ENCODE measurements at regions not wholly inside any gene's neighbourhood (a gene's known extent, or its start where the extent isn't known, plus 50 kb on each side); places are given as distances from the start of the nearest gene placed in this dataset.

DNA sequence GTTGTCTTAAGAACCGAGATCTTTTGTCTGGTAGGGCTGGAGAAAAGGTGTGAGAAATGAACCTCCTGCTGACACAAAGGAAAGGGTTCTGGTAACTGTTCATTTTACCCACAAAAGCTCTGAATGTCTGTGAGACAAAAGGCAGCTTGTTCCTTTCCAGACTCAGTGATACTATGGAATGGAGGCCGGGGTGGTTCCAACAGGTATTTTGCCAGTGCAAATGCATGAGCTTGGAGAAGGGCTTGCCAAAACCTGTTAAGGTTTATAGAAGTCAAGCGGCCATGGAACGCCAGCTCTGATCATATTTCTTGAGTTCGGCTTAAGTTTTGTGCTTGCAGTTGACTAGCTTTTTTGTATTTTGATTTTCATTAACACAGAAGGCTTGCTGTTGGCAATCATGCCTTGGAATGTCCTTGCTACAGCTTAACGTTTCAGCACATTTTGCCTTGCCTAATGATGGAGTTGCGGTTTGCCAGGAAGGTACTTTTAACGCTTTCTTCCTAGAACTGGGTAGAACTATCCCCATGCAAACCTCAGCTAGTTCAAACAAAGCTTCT is 328.6 kb downstream of the PIK3R1 start:
- 91 to 96% methylated on average over 8 of the region's 8 CpGs for WGBS, 2 donors
- H3K36me3 ChIP-seq (ENCODE audit: control insufficient read depth in 4 of 4, insufficient read depth in 4 of 4, low read length in 4 of 4) = no peaks in the 10 kb centered on the region
- no peak overlapping the region for H3K27ac ChIP-seq (ENCODE audit: low read depth in 1 of 2, low read length in 1 of 2)

DNA sequence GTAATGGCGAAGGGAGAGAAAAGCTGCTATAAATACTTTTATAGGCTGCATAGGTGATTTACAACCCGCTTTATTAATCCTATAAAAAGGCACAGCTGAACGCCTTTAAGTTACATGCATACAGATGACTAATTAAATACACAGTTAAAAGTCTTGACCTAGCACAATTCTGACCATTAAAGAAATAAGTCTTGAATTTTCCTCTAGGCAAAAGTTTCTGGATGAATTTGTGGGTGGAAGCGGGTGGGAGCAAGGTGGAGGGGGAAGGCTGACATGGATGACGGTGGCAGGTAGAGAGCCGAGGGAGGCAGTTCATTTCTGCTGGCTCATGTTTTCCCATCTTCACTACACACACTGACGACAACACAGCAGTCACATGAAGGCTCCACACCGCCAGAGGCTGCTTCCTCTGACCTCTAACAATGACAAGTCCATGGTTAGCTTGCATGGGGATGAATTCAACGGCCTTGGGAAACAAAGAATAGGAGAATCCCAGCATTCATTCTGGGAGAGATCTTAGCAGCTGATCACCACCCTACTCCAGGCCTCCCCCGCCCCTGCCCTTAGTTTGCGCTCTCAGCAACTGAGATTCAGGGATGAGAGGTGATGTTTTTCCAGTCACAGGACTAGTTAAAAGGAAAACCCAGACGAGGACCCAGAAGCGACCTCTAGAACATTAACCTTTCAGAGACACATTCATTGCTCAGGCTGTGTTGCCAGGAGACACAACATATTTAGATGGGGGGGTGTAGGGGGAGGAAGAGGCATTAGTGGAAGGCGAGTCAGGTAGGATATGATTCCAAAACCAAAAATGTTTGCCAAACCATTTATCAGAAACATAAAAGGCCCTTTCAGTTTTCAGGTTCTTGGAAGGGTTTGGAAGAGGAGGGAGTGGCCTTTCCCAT is 329.3 kb downstream of the PIK3R1 start:
- 87 to 91% methylated on average over 14 of the region's 14 CpGs for WGBS, 2 donors
- TF ChIP-seq, protein P1, sequence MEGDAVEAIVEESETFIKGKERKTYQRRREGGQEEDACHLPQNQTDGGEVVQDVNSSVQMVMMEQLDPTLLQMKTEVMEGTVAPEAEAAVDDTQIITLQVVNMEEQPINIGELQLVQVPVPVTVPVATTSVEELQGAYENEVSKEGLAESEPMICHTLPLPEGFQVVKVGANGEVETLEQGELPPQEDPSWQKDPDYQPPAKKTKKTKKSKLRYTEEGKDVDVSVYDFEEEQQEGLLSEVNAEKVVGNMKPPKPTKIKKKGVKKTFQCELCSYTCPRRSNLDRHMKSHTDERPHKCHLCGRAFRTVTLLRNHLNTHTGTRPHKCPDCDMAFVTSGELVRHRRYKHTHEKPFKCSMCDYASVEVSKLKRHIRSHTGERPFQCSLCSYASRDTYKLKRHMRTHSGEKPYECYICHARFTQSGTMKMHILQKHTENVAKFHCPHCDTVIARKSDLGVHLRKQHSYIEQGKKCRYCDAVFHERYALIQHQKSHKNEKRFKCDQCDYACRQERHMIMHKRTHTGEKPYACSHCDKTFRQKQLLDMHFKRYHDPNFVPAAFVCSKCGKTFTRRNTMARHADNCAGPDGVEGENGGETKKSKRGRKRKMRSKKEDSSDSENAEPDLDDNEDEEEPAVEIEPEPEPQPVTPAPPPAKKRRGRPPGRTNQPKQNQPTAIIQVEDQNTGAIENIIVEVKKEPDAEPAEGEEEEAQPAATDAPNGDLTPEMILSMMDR (IDR thresholded peaks at IDR 0.05; ENCODE audit: control extremely low read depth, extremely low read depth) = no peak
- no peaks in the 10 kb centered on the region for H3K27me3 ChIP-seq (ENCODE audit: control insufficient read depth in 3 of 3, insufficient read depth in 3 of 3, low read length in 2 of 3)
- no peaks in the 10 kb centered on the region for H3K9me3 ChIP-seq (ENCODE audit: control insufficient read depth in 4 of 4, insufficient read depth in 3 of 4, low read length in 3 of 4)
- H3K36me3 ChIP-seq (ENCODE audit: control insufficient read depth in 4 of 4, insufficient read depth in 4 of 4, low read length in 4 of 4) = no peaks in the 10 kb centered on the region
- H3K4me1 ChIP-seq (ENCODE audit: control insufficient read depth in 5 of 5, insufficient read depth in 5 of 5, low read length in 5 of 5) = no peaks in the 10 kb centered on the region
- no peak overlapping the region for H3K9ac ChIP-seq (ENCODE audit: insufficient read depth in 1 of 2, low read length in 2 of 2)
- no peak for DNase-seq
- H3K27ac ChIP-seq (ENCODE audit: low read depth in 1 of 2, low read length in 1 of 2) = no peak overlapping the region
- H3K4me3 ChIP-seq = no peak overlapping the region
- no peak for ATAC-seq (ENCODE audit: insufficient read depth, low FRiP score)

More for the DNA sequence above, 328.6 kb downstream of the PIK3R1 start:
- Histone ChIP-seq H3K4me1 (ENCODE audit: control insufficient read depth in 5 of 5, insufficient read depth in 5 of 5, low read length in 5 of 5) (no peaks in the 10 kb centered on the region), H3K9me3 (ENCODE audit: control insufficient read depth in 4 of 4, insufficient read depth in 3 of 4, low read length in 3 of 4) (no peaks in the 10 kb centered on the region), H3K27me3 (ENCODE audit: control insufficient read depth in 3 of 3, insufficient read depth in 3 of 3, low read length in 2 of 3) (no peaks in the 10 kb centered on the region), H3K4me3 (no peak overlapping the region), H3K9ac (ENCODE audit: insufficient read depth in 1 of 2, low read length in 2 of 2) (no peak overlapping the region)
- TF ChIP-seq, protein P1 (IDR thresholded peaks at IDR 0.05; ENCODE audit: control extremely low read depth, extremely low read depth) = no peak
- ATAC-seq (ENCODE audit: insufficient read depth, low FRiP score) = no peak
- no peak for DNase-seq

DNA sequence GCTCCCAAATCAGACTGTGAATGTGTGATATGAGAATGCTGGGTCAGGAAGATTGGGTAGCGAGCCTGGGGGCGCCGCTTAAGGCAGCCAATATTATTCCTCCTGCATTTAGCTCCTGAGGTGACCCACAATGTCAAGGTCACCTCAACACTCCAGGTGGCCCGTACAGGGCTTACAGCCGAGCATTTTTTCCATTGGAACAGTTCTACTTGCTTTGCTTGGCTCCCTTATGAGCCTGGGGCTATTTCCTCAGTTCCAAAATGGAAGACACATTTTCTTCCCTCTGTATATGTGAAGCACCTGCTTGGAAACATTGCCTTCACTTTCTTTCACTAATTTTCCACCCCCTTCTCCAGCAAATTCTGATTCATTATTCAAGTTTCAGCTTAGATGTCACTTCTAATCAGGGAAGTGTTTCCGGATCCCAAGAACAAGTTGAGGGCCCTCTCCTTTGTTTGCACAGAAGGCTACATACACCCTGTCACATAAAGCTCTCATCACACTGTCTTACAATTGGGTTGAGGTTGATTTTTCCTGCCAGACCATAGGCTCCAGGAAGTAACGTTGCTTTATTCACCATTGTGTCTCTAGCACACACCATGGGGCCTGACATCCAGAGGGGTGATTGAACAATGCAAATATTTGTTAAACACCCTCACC is 330.2 kb downstream of the PIK3R1 start:
- H3K36me3 ChIP-seq (ENCODE audit: control insufficient read depth in 4 of 4, insufficient read depth in 4 of 4, low read length in 4 of 4) = no peaks in the 10 kb centered on the region
- ATAC-seq (ENCODE audit: insufficient read depth, low FRiP score) (no peak), DNase-seq (no peak)
- H3K4me1 ChIP-seq (ENCODE audit: control insufficient read depth in 5 of 5, insufficient read depth in 5 of 5, low read length in 5 of 5) = no peaks in the 10 kb centered on the region
- no peaks in the 10 kb centered on the region for H3K9me3 ChIP-seq (ENCODE audit: control insufficient read depth in 4 of 4, insufficient read depth in 3 of 4, low read length in 3 of 4)
- 79 to 84% methylated on average over 7 of the region's 7 CpGs for WGBS, 2 donors
- no peak overlapping the region for H3K27ac ChIP-seq (ENCODE audit: low read depth in 1 of 2, low read length in 1 of 2)
- no peaks in the 10 kb centered on the region for H3K27me3 ChIP-seq (ENCODE audit: control insufficient read depth in 3 of 3, insufficient read depth in 3 of 3, low read length in 2 of 3)
- H3K9ac ChIP-seq (ENCODE audit: insufficient read depth in 1 of 2, low read length in 2 of 2) = no peak overlapping the region
- H3K4me3 ChIP-seq = no peak overlapping the region
- TF ChIP-seq, protein P1 (IDR thresholded peaks at IDR 0.05; ENCODE audit: control extremely low read depth, extremely low read depth) = no peak

Data from lung (tissue), 11 donors.